H9 (cell line): ENCODE measurements at regions not wholly inside any gene's neighbourhood (a gene's known extent, or its start where the extent isn't known, plus 50 kb on each side); places are given as distances from the start of the nearest gene placed in this dataset.

ENCODE experiments used
- DNase-seq: peaks from one replicate; pipeline ENCODE4 v3.0.0-alpha.2; 2017
- H2AFZ ChIP-seq: one replicate; pipeline ENCODE4 v1.6.1; 2013; ENCODE audit warnings: mild to moderate bottlenecking, low read length, control low read depth, moderate library complexity
- H2AK5ac ChIP-seq: 2 replicates; pipeline ENCODE4 v1.6.1; 2013; ENCODE audit warnings: low read length, control low read depth, mixed read lengths; ENCODE audit not compliant: insufficient read length
- H2BK120ac ChIP-seq: one replicate; pipeline ENCODE4 v1.6.1; 2013; ENCODE audit warnings: low read depth, mild to moderate bottlenecking, low read length, control low read depth, inconsistent platforms; ENCODE audit not compliant: poor library complexity, severe bottlenecking
- H2BK12ac ChIP-seq: 2 replicates; pipeline ENCODE4 v1.6.1; 2013; ENCODE audit warnings: low read length, control low read depth, mixed read lengths, low read depth; ENCODE audit not compliant: insufficient read length
- H2BK15ac ChIP-seq: 2 replicates; pipeline ENCODE4 v1.6.1; 2013; ENCODE audit warnings: low read depth, low read length, control low read depth
- H2BK20ac ChIP-seq: one replicate; pipeline ENCODE4 v1.6.1; 2013; ENCODE audit warnings: low read depth, mild to moderate bottlenecking, low read length, control low read depth, inconsistent platforms; ENCODE audit not compliant: poor library complexity, severe bottlenecking
- H2BK5ac ChIP-seq: 2 replicates; pipeline ENCODE4 v1.6.1; 2013; ENCODE audit warnings: low read length, control low read depth, mixed read lengths; ENCODE audit not compliant: insufficient read length
- H3K14ac ChIP-seq: 2 replicates; pipeline ENCODE4 v1.6.1; 2013; ENCODE audit warnings: low read length, control low read depth; ENCODE audit not compliant: insufficient read depth
- H3K18ac ChIP-seq: 2 replicates; pipeline ENCODE4 v1.6.1; 2013; ENCODE audit warnings: low read depth, mild to moderate bottlenecking, mixed read lengths, low read length, control low read depth; ENCODE audit not compliant: insufficient read length
- H3K23ac ChIP-seq: 2 replicates; pipeline ENCODE4 v1.6.1; 2013; ENCODE audit warnings: low read length, control low read depth, mixed read lengths, low read depth; ENCODE audit not compliant: insufficient read length
- H3K23me2 ChIP-seq: 2 replicates; pipeline ENCODE4 v1.6.1; 2013; ENCODE audit warnings: low read depth, mild to moderate bottlenecking, mixed read lengths, low read length, control low read depth; ENCODE audit not compliant: insufficient read length, poor library complexity, severe bottlenecking
- H3K27ac ChIP-seq: 2 replicates; pipeline ENCODE4 v1.5.1; 2013; ENCODE audit warnings: low read length, control low read depth, mixed read lengths, low read depth; ENCODE audit not compliant: insufficient read length
- H3K27me3 ChIP-seq: 2 replicates; pipeline ENCODE4 v1.6.1; 2013; ENCODE audit warnings: low read length, control low read depth, inconsistent platforms; ENCODE audit not compliant: insufficient read depth
- H3K4ac ChIP-seq: 2 replicates; pipeline ENCODE4 v1.6.1; 2013; ENCODE audit warnings: low read depth, mild to moderate bottlenecking, control low read depth, inconsistent platforms, low read length, moderate library complexity
- H3K4me1 ChIP-seq: 2 replicates; pipeline ENCODE4 v1.6.1; 2013; ENCODE audit warnings: low read length, control low read depth, inconsistent platforms; ENCODE audit not compliant: insufficient read depth
- H3K4me2 ChIP-seq: 2 replicates; pipeline ENCODE4 v1.6.1; 2013; ENCODE audit warnings: low read length, control low read depth, mixed read lengths; ENCODE audit not compliant: insufficient read length, insufficient read depth
- H3K56ac ChIP-seq: 2 replicates; pipeline ENCODE4 v1.6.1; 2013; ENCODE audit warnings: low read depth, mild to moderate bottlenecking, mixed read lengths, low read length, control low read depth; ENCODE audit not compliant: insufficient read length
- H3K79me1 ChIP-seq: 2 replicates; pipeline ENCODE4 v1.6.1; 2013; ENCODE audit warnings: low read depth, mild to moderate bottlenecking, moderate library complexity, low read length, control low read depth, inconsistent platforms; ENCODE audit not compliant: insufficient read depth, poor library complexity, severe bottlenecking
- H3K79me2 ChIP-seq: 2 replicates; pipeline ENCODE4 v1.6.1; 2013; ENCODE audit warnings: low read length, control low read depth, inconsistent platforms; ENCODE audit not compliant: insufficient read depth
- H3K9ac ChIP-seq: 2 replicates; pipeline ENCODE4 v1.6.1; 2013; ENCODE audit warnings: low read length, control low read depth, mixed read lengths; ENCODE audit not compliant: insufficient read length; ENCODE audit errors: extremely low read depth
- H3K9me3 ChIP-seq: one replicate; pipeline ENCODE4 v1.6.1; 2013; ENCODE audit warnings: low read depth, low read length, inconsistent platforms; ENCODE audit not compliant: control insufficient read depth
- H3T11ph ChIP-seq: one replicate; pipeline ENCODE4 v1.6.1; 2013; ENCODE audit warnings: mild to moderate bottlenecking, low read length, control low read depth, inconsistent platforms
- H4K20me1 ChIP-seq: one replicate; pipeline ENCODE4 v1.6.1; 2013; ENCODE audit not compliant: control insufficient read depth, insufficient read length, insufficient read depth
- H4K5ac ChIP-seq: 2 replicates; pipeline ENCODE4 v1.6.1; 2013; ENCODE audit warnings: low read depth, mild to moderate bottlenecking, mixed read lengths, low read length, control low read depth; ENCODE audit not compliant: insufficient read length
- H4K8ac ChIP-seq: replicated peaks from 2 replicates; pipeline ENCODE4 v1.6.1; 2013; ENCODE audit warnings: low read length, control low read depth, mixed read lengths, low read depth; ENCODE audit not compliant: insufficient read length
- H4K91ac ChIP-seq: 2 replicates; pipeline ENCODE4 v1.6.1; 2013; ENCODE audit warnings: low read depth, mild to moderate bottlenecking, moderate library complexity, mixed read lengths, low read length, control low read depth; ENCODE audit not compliant: insufficient read length
- H3K27ac Mint-ChIP-seq, 3 experiments: 2 replicates in 2 of 3; 3 replicates in 1 of 3; pipeline ENCODE4 v1.8.0; 2020 to 2021; ENCODE audit warnings: mixed read lengths in 3 of 3, mild to moderate bottlenecking in 1 of 3, moderate library complexity in 1 of 3
- H3K27me3 Mint-ChIP-seq: 2 replicates; pipeline ENCODE4 v1.8.0; 2021; ENCODE audit warnings: low read depth, mild to moderate bottlenecking, moderate library complexity, mixed read lengths
- H3K36me3 Mint-ChIP-seq, 3 experiments: 2 replicates in 2 of 3; 3 replicates in 1 of 3; pipeline ENCODE4 v1.8.0; 2020 to 2021; ENCODE audit warnings: low read depth in 3 of 3, mixed read lengths in 3 of 3; ENCODE audit not compliant: insufficient read depth in 1 of 3
- H3K4me1 Mint-ChIP-seq, 2 experiments: 2 replicates each; pipeline ENCODE4 v1.8.0; 2020; ENCODE audit warnings: mixed read lengths in 2 of 2
- H3K4me3 Mint-ChIP-seq, 2 experiments: 2 replicates in 1 of 2; 3 replicates in 1 of 2; pipeline ENCODE4 v1.8.0; 2020 to 2021; ENCODE audit warnings: mild to moderate bottlenecking in 2 of 2, mixed read lengths in 2 of 2, moderate library complexity in 1 of 2
- H3K9me3 Mint-ChIP-seq, 2 experiments: 2 replicates in 1 of 2; 3 replicates in 1 of 2; pipeline ENCODE4 v1.8.0; 2020; ENCODE audit warnings: mild to moderate bottlenecking in 2 of 2, mixed read lengths in 2 of 2, moderate library complexity in 1 of 2
- WGBS: extraction: QIAGEN DNeasy Blood & Tissue Kit; methylation state at CpG from one replicate; pipeline ENCODE4 v1.1.7; 2013; ENCODE audit warnings: missing lambda C conversion rate, low lambda C conversion rate, mixed read lengths; ENCODE audit not compliant: insufficient read length; ENCODE audit errors: extremely low coverage; 5-methylcytosine and 5-hydroxymethylcytosine counted together
- TF ChIP-seq, protein P1 (sequence below): fragments of 200-600 bp; sonication (generic); conservative IDR thresholded peaks from 3 replicates; pipeline ENCODE4 v1.8.0; 2021; ENCODE audit warnings: antibody characterized with exemption, mild to moderate bottlenecking

DNA sequence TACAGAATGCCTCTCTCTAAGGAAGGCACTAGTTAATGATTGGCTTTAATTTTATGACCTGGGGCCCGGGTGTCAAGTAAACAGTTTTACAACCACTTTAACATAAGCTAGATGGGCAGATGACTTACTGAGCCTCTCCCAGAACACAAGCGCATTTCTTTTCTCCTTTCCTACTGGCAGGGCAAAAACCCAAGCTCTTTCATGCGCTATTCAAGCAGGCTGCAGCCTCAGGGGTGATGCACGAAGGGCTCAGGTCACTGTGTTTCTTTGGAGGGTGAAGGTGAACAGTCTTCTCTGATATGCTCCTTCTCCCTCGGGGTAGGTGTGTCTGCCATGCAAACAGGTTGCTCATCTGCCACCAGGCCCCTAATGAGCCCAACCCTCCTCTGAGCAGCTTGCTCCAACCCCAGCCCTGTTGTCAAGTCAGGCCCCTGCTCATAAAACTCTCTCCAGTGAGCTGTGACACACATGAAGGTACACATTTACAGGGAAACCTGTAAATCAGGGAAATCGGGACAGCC, 73.5 kb upstream of the CDH4 start:
- H3K18ac ChIP-seq = no peak overlapping the region
- no peaks in the 10 kb centered on the region for H3K9me3 Mint-ChIP-seq
- H2BK120ac ChIP-seq = no peak overlapping the region
- no peak overlapping the region for H2BK15ac ChIP-seq
- no peaks in the 10 kb centered on the region for H3K23me2 ChIP-seq
- H4K8ac ChIP-seq = no peak overlapping the region
- H3K14ac ChIP-seq = no peak overlapping the region
- H3K4me3 Mint-ChIP-seq = no peak overlapping the region
- TF ChIP-seq, protein P1, sequence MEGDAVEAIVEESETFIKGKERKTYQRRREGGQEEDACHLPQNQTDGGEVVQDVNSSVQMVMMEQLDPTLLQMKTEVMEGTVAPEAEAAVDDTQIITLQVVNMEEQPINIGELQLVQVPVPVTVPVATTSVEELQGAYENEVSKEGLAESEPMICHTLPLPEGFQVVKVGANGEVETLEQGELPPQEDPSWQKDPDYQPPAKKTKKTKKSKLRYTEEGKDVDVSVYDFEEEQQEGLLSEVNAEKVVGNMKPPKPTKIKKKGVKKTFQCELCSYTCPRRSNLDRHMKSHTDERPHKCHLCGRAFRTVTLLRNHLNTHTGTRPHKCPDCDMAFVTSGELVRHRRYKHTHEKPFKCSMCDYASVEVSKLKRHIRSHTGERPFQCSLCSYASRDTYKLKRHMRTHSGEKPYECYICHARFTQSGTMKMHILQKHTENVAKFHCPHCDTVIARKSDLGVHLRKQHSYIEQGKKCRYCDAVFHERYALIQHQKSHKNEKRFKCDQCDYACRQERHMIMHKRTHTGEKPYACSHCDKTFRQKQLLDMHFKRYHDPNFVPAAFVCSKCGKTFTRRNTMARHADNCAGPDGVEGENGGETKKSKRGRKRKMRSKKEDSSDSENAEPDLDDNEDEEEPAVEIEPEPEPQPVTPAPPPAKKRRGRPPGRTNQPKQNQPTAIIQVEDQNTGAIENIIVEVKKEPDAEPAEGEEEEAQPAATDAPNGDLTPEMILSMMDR = no peak
- H3K4me1 ChIP-seq = no peaks in the 10 kb centered on the region
- no peak overlapping the region for H3K4ac ChIP-seq
- peaks cover 74% of the 10 kb centered on the region for H3K27me3 Mint-ChIP-seq
- H3K79me2 ChIP-seq = no peaks in the 10 kb centered on the region
- H4K20me1 ChIP-seq = no peaks in the 10 kb centered on the region
- no peak overlapping the region for H3T11ph ChIP-seq
- H2AFZ ChIP-seq = no peak overlapping the region
- H2BK20ac ChIP-seq = no peak overlapping the region
- H3K79me1 ChIP-seq = no peaks in the 10 kb centered on the region
- H3K36me3 Mint-ChIP-seq = no peaks in the 10 kb centered on the region
- no peak overlapping the region for H3K27ac ChIP-seq
- no peak overlapping the region for H3K27ac Mint-ChIP-seq
- no peaks in the 10 kb centered on the region; the same call in 1 of the 2 replicates for H3K27me3 ChIP-seq
- no peak overlapping the region for H3K9ac ChIP-seq
- no CpG with 5 or more reads among the region's 6 CpGs for WGBS
- H3K23ac ChIP-seq = no peak overlapping the region
- peaks cover 0 to 7% of the 10 kb centered on the region in 2 experiments; a peak in 2 of 4 replicates for H3K4me1 Mint-ChIP-seq
- no peak overlapping the region for H4K5ac ChIP-seq
- no peaks in the 10 kb centered on the region for H3K9me3 ChIP-seq
- no peak overlapping the region for H3K56ac ChIP-seq
- H2BK5ac ChIP-seq = no peak overlapping the region
- H4K91ac ChIP-seq = no peak overlapping the region
- no peak overlapping the region for H3K4me2 ChIP-seq
- H2AK5ac ChIP-seq = no peak overlapping the region
- no peak for DNase-seq
- no peak overlapping the region for H2BK12ac ChIP-seq
